CD4-positive, alpha-beta memory T cell (primary cell): ENCODE measurements at regions not wholly inside any gene's neighbourhood (a gene's known extent, or its start where the extent isn't known, plus 50 kb on each side); places are given as distances from the start of the nearest gene placed in this dataset.

ENCODE experiments used
- CTCF ChIA-PET: fragments of 350-600 bp; sonication (Branson Sonifier 250); formaldehyde crosslinking; loops from one replicate; lab custom pipeline; 2021; ENCODE audit warnings: inconsistent platforms; ENCODE audit not compliant: partially characterized antibody; lab: Charles Lee
- POLR2A ChIA-PET: fragments of 350-600 bp; sonication (Branson Sonifier 250); formaldehyde crosslinking; loops from one replicate; lab custom pipeline; 2021; ENCODE audit not compliant: partially characterized antibody; lab: Charles Lee
- DNase-seq, 5 donors: peaks; one replicate each; pipeline versions ENCODE4 v3.0.0 to v3.0.0-alpha.2; 2020 to 2022; ENCODE audit warnings: mixed read lengths in 1 of 5
- H3K27ac ChIP-seq: one replicate; pipeline ENCODE4 v1.7.0; 2013; ENCODE audit warnings: low read depth, low read length
- H3K27me3 ChIP-seq: 2 replicates; pipeline ENCODE4 v1.7.0; 2013; ENCODE audit warnings: mild to moderate bottlenecking, low read length, moderate library complexity; ENCODE audit not compliant: insufficient read depth
- H3K36me3 ChIP-seq: 2 replicates; pipeline ENCODE4 v1.7.0; 2013; ENCODE audit warnings: mild to moderate bottlenecking, low read length, moderate library complexity; ENCODE audit not compliant: insufficient read depth
- H3K4me1 ChIP-seq: 2 replicates; pipeline ENCODE4 v1.7.0; 2013; ENCODE audit warnings: mild to moderate bottlenecking, low read length, moderate library complexity; ENCODE audit not compliant: insufficient read depth
- H3K4me3 ChIP-seq, 2 donors: one replicate each; pipeline ENCODE4 v1.7.0; 2013; ENCODE audit warnings: low read length in 2 of 2, mild to moderate bottlenecking in 1 of 2
- H3K9me3 ChIP-seq, 2 donors: one replicate each; pipeline ENCODE4 v1.7.0; 2013; ENCODE audit warnings: low read length in 2 of 2, control low read depth in 1 of 2; ENCODE audit not compliant: control insufficient read depth in 1 of 2
- H3K27ac Mint-ChIP-seq, 7 donors: one replicate each; pipeline ENCODE4 v1.8.0; 2020 to 2021; ENCODE audit warnings: mixed read lengths in 7 of 7, mild to moderate bottlenecking in 6 of 7, inconsistent platforms in 3 of 7, moderate library complexity in 3 of 7
- H3K27me3 Mint-ChIP-seq, 2 donors: one replicate each; pipeline ENCODE4 v1.8.0; 2020 to 2021; ENCODE audit warnings: mixed read lengths in 2 of 2
- H3K36me3 Mint-ChIP-seq, 2 donors: one replicate each; pipeline ENCODE4 v1.8.0; 2020 to 2021; ENCODE audit warnings: mixed read lengths in 2 of 2, inconsistent platforms in 1 of 2, mild to moderate bottlenecking in 1 of 2
- H3K4me1 Mint-ChIP-seq, 4 donors: one replicate each; pipeline ENCODE4 v1.8.0; 2020 to 2021; ENCODE audit warnings: mixed read lengths in 4 of 4, mild to moderate bottlenecking in 1 of 4
- H3K4me3 Mint-ChIP-seq, 8 donors: one replicate each; pipeline ENCODE4 v1.8.0; 2020 to 2021; ENCODE audit warnings: mixed read lengths in 8 of 8, mild to moderate bottlenecking in 7 of 8, moderate library complexity in 6 of 8, inconsistent platforms in 3 of 8
- H3K9me3 Mint-ChIP-seq, 8 donors: one replicate each; pipeline ENCODE4 v1.8.0; 2020 to 2021; ENCODE audit warnings: mixed read lengths in 8 of 8, mild to moderate bottlenecking in 5 of 8, inconsistent platforms in 3 of 8, moderate library complexity in 1 of 8
- intact Hi-C: fragments of 100-400 bp; cut with micrococcal nuclease; formaldehyde crosslinking; loops from one replicate; pipeline ENCODE4 v1.15.1; 2023

GRCh38 chr14:101155575-101155974, 252.1 kb upstream of the RTL1 start:
- no peaks in the 10 kb centered on the region for H3K4me1 Mint-ChIP-seq
- H3K27me3 ChIP-seq: no peaks in the 10 kb centered on the region
- no peaks in the 10 kb centered on the region for H3K36me3 ChIP-seq
- no peaks in the 10 kb centered on the region for H3K4me1 ChIP-seq
- peaks cover 0 to 2% (median 0%) of the 10 kb centered on the region in 8 donors for H3K9me3 Mint-ChIP-seq
- H3K36me3 Mint-ChIP-seq: no peaks in the 10 kb centered on the region
- H3K9me3 ChIP-seq: no peaks in the 10 kb centered on the region
- ChIA-PET POLR2A (no interaction called here), CTCF (no interaction called here)
- no peak overlapping the region for H3K27ac ChIP-seq
- DNase-seq: no peak
- H3K4me3 Mint-ChIP-seq: no peak overlapping the region
- peaks cover 14 to 23% of the 10 kb centered on the region in 2 donors for H3K27me3 Mint-ChIP-seq
- no peak overlapping the region for H3K4me3 ChIP-seq
- H3K27ac Mint-ChIP-seq: no peak overlapping the region
- intact Hi-C loops: no loop called here

GRCh38 chr14:101167428-101167827, 263.9 kb upstream of the RTL1 start:
- ChIA-PET POLR2A (no interaction called here), CTCF (no interaction called here)
- Histone ChIP-seq H3K9me3 (no peaks in the 10 kb centered on the region), H3K4me3 (no peak overlapping the region), H3K27me3 (no peaks in the 10 kb centered on the region), H3K27ac (no peak overlapping the region), H3K4me1 (no peaks in the 10 kb centered on the region), H3K36me3 (no peaks in the 10 kb centered on the region)
- DNase-seq: no peak
- Mint-ChIP-seq H3K4me3 (no peak overlapping the region), H3K4me1 (no peaks in the 10 kb centered on the region), H3K27ac (no peak overlapping the region), H3K9me3 (peaks cover 0 to 50% (median 31%) of the 10 kb centered on the region in 8 donors), H3K36me3 (no peaks in the 10 kb centered on the region), H3K27me3 (peaks cover 7 to 11% of the 10 kb centered on the region in 2 donors)
- intact Hi-C loops: no loop called here

GRCh38 chr14:101169267-101169666, 265.7 kb upstream of the RTL1 start:
- Histone ChIP-seq H3K27me3 (no peaks in the 10 kb centered on the region), H3K9me3 (no peaks in the 10 kb centered on the region), H3K36me3 (no peaks in the 10 kb centered on the region), H3K4me3 (no peak overlapping the region), H3K4me1 (no peaks in the 10 kb centered on the region), H3K27ac (no peak overlapping the region)
- intact Hi-C loops: no loop called here
- H3K4me1 Mint-ChIP-seq: peaks cover 0 to 1% (median 0%) of the 10 kb centered on the region in 4 donors
- H3K27ac Mint-ChIP-seq: no peak overlapping the region
- DNase-seq: no peak
- ChIA-PET POLR2A (no interaction called here), CTCF (no interaction called here)
- H3K36me3 Mint-ChIP-seq: no peaks in the 10 kb centered on the region
- H3K27me3 Mint-ChIP-seq: peaks cover 4 to 6% of the 10 kb centered on the region in 2 donors
- no peak overlapping the region for H3K4me3 Mint-ChIP-seq
- H3K9me3 Mint-ChIP-seq: peaks cover 0 to 50% (median 29%) of the 10 kb centered on the region in 8 donors

GRCh38 chr14:101171650-101172049, 268.1 kb upstream of the RTL1 start:
- no peak overlapping the region for H3K4me3 Mint-ChIP-seq
- peaks cover 0 to 35% (median 20%) of the 10 kb centered on the region in 8 donors for H3K9me3 Mint-ChIP-seq
- intact Hi-C loops: no loop called here
- no peak overlapping the region for H3K4me3 ChIP-seq
- peaks cover 0 to 1% (median 0%) of the 10 kb centered on the region in 4 donors for H3K4me1 Mint-ChIP-seq
- no peaks in the 10 kb centered on the region for H3K4me1 ChIP-seq
- H3K27me3 ChIP-seq: no peaks in the 10 kb centered on the region
- no peak for DNase-seq
- no peak overlapping the region for H3K27ac Mint-ChIP-seq
- ChIA-PET CTCF (no interaction called here), POLR2A (no interaction called here)
- H3K36me3 Mint-ChIP-seq: no peaks in the 10 kb centered on the region
- H3K9me3 ChIP-seq: no peaks in the 10 kb centered on the region
- H3K36me3 ChIP-seq: no peaks in the 10 kb centered on the region
- H3K27ac ChIP-seq: no peak overlapping the region
- peaks cover 4 to 6% of the 10 kb centered on the region in 2 donors for H3K27me3 Mint-ChIP-seq

GRCh38 chr14:101173698-101174521, 270.4 kb upstream of the RTL1 start:
- peaks cover 0 to 1% (median 0%) of the 10 kb centered on the region in 4 donors for H3K4me1 Mint-ChIP-seq
- no peak for DNase-seq
- CTCF ChIA-PET: no interaction called here
- Histone ChIP-seq H3K36me3 (no peaks in the 10 kb centered on the region), H3K4me3 (no peak overlapping the region), H3K9me3 (no peaks in the 10 kb centered on the region), H3K27me3 (no peaks in the 10 kb centered on the region), H3K4me1 (no peaks in the 10 kb centered on the region), H3K27ac (no peak overlapping the region)
- peaks cover 0 to 16% (median 6%) of the 10 kb centered on the region in 8 donors for H3K9me3 Mint-ChIP-seq
- intact Hi-C loops: no loop called here
- peaks cover 1 to 3% of the 10 kb centered on the region in 2 donors for H3K27me3 Mint-ChIP-seq
- POLR2A ChIA-PET: no interaction called here
- H3K27ac Mint-ChIP-seq: no peak overlapping the region
- H3K36me3 Mint-ChIP-seq: no peaks in the 10 kb centered on the region
- H3K4me3 Mint-ChIP-seq: no peak overlapping the region

GRCh38 chr14:101174522-101174838, 271.0 kb upstream of the RTL1 start:
- Histone ChIP-seq H3K36me3 (no peaks in the 10 kb centered on the region), H3K27me3 (no peaks in the 10 kb centered on the region), H3K4me1 (no peaks in the 10 kb centered on the region), H3K9me3 (no peaks in the 10 kb centered on the region), H3K4me3 (no peak overlapping the region), H3K27ac (no peak overlapping the region)
- Mint-ChIP-seq H3K27me3 (peaks cover 1 to 3% of the 10 kb centered on the region in 2 donors), H3K9me3 (peaks cover 0 to 15% (median 4%) of the 10 kb centered on the region in 8 donors), H3K4me3 (no peak overlapping the region), H3K36me3 (no peaks in the 10 kb centered on the region), H3K4me1 (peaks cover 0 to 1% (median 0%) of the 10 kb centered on the region in 4 donors), H3K27ac (no peak overlapping the region)
- no peak for DNase-seq
- intact Hi-C loops: no loop called here
- ChIA-PET CTCF (no interaction called here), POLR2A (no interaction called here)

GRCh38 chr14:101174980-101175606, 271.6 kb upstream of the RTL1 start:
- Histone ChIP-seq H3K9me3 (no peaks in the 10 kb centered on the region), H3K4me1 (no peaks in the 10 kb centered on the region), H3K36me3 (no peaks in the 10 kb centered on the region), H3K27me3 (no peaks in the 10 kb centered on the region), H3K27ac (no peak overlapping the region), H3K4me3 (no peak overlapping the region)
- Mint-ChIP-seq H3K4me1 (peaks cover 0 to 1% (median 0%) of the 10 kb centered on the region in 4 donors), H3K4me3 (no peak overlapping the region), H3K27me3 (peaks cover 1 to 3% of the 10 kb centered on the region in 2 donors), H3K36me3 (no peaks in the 10 kb centered on the region), H3K27ac (no peak overlapping the region), H3K9me3 (peaks cover 0 to 10% (median 3%) of the 10 kb centered on the region in 8 donors)
- ChIA-PET CTCF (no interaction called here), POLR2A (no interaction called here)
- DNase-seq: no peak
- intact Hi-C loops: no loop called here
